OCI-LY1 (cell line): ENCODE measurements at regions not wholly inside any gene's neighbourhood (a gene's known extent, or its start where the extent isn't known, plus 50 kb on each side); places are given as distances from the start of the nearest gene placed in this dataset.
"Not testable (repeated sequence)": the region's sequence is repeated elsewhere in the genome, so short reads cannot be mapped to it uniquely, and the experiment has no call there.

Experiments used
- H2AFZ ChIP-seq: fragments of 200-600 bp; sonication (generic), shearing (Covaris generic); 2 replicates; pipeline ENCODE4 v1.6.0; 2014; ENCODE audit warnings: antibody characterized with exemption, mild to moderate bottlenecking, low read length
- H3F3A ChIP-seq: fragments of 200-600 bp; sonication (generic), shearing (Covaris generic); 2 replicates; pipeline ENCODE4 v1.6.0; 2014; ENCODE audit warnings: mild to moderate bottlenecking, antibody characterized with exemption, low read length, moderate library complexity; ENCODE audit not compliant: insufficient read depth
- H3K27ac ChIP-seq: fragments of 200-600 bp; sonication (generic); 2 replicates; pipeline ENCODE4 v1.5.1; 2014; ENCODE audit warnings: low read length, mixed run types, mild to moderate bottlenecking, low read depth; ENCODE audit not compliant: poor library complexity, severe bottlenecking
- H3K27me3 ChIP-seq: fragments of 200-600 bp; sonication (generic); 2 replicates; pipeline ENCODE4 v1.6.0; 2014; ENCODE audit warnings: antibody characterized with exemption, mild to moderate bottlenecking, low read length, moderate library complexity; ENCODE audit not compliant: insufficient read depth
- H3K36me3 ChIP-seq: fragments of 200-600 bp; sonication (generic); 2 replicates; pipeline ENCODE4 v1.6.1; 2014; ENCODE audit warnings: mild to moderate bottlenecking, antibody characterized with exemption, low read length, moderate library complexity, mixed read lengths; ENCODE audit not compliant: insufficient read depth
- H3K4me1 ChIP-seq: fragments of 200-600 bp; sonication (generic); 2 replicates; pipeline ENCODE4 v1.5.1; 2014; ENCODE audit warnings: mild to moderate bottlenecking, low read length, moderate library complexity; ENCODE audit not compliant: insufficient read depth, severe bottlenecking
- H3K4me2 ChIP-seq: fragments of 200-600 bp; sonication (generic), shearing (Covaris generic); 2 replicates; pipeline ENCODE4 v1.6.1; 2014; ENCODE audit warnings: low read length
- H3K4me3 ChIP-seq: fragments of 200-600 bp; sonication (generic); 2 replicates; pipeline ENCODE4 v1.5.1; 2014; ENCODE audit warnings: low read length, low read depth, mild to moderate bottlenecking, mixed read lengths; ENCODE audit not compliant: poor library complexity, severe bottlenecking
- H3K79me2 ChIP-seq: fragments of 200-600 bp; shearing (Covaris generic); 2 replicates; pipeline ENCODE4 v1.6.1; 2016; ENCODE audit warnings: mixed run types, low read length, mixed read lengths; ENCODE audit not compliant: insufficient read depth
- H3K9ac ChIP-seq: fragments of 200-600 bp; sonication (generic), shearing (Covaris generic); 2 replicates; pipeline ENCODE4 v1.6.1; 2014; ENCODE audit warnings: mild to moderate bottlenecking, low read length, mixed read lengths
- H3K9me2 ChIP-seq: fragments of 200-600 bp; sonication (generic), shearing (Covaris generic); 2 replicates; pipeline ENCODE4 v1.6.1; 2014; ENCODE audit warnings: low read depth, mild to moderate bottlenecking, low read length, mixed read lengths
- H3K9me3 ChIP-seq: fragments of 200-600 bp; shearing (Covaris generic); 2 replicates; pipeline ENCODE4 v1.6.1; 2014; ENCODE audit warnings: low read length, mixed read lengths
- H4K20me1 ChIP-seq: fragments of 200-600 bp; sonication (generic), shearing (Covaris generic); 2 replicates; pipeline ENCODE4 v1.6.0; 2016; ENCODE audit warnings: mild to moderate bottlenecking, low read length; ENCODE audit not compliant: insufficient read depth
- CTCF ChIP-seq: fragments of 200-600 bp; sonication (generic), shearing (Covaris generic); IDR thresholded peaks from 2 replicates; pipeline ENCODE4 v1.5.1; 2017; ENCODE audit warnings: mild to moderate bottlenecking, antibody characterized with exemption, low read length, moderate library complexity, mixed read lengths
- EZH2 ChIP-seq: fragments of 200-600 bp; sonication (generic), shearing (Covaris generic); IDR thresholded peaks from 2 replicates; pipeline ENCODE4 v1.8.0; 2017; ENCODE audit warnings: borderline replicate concordance, mixed run types, mild to moderate bottlenecking, antibody characterized with exemption, low read length, moderate library complexity, mixed read lengths

DNA sequence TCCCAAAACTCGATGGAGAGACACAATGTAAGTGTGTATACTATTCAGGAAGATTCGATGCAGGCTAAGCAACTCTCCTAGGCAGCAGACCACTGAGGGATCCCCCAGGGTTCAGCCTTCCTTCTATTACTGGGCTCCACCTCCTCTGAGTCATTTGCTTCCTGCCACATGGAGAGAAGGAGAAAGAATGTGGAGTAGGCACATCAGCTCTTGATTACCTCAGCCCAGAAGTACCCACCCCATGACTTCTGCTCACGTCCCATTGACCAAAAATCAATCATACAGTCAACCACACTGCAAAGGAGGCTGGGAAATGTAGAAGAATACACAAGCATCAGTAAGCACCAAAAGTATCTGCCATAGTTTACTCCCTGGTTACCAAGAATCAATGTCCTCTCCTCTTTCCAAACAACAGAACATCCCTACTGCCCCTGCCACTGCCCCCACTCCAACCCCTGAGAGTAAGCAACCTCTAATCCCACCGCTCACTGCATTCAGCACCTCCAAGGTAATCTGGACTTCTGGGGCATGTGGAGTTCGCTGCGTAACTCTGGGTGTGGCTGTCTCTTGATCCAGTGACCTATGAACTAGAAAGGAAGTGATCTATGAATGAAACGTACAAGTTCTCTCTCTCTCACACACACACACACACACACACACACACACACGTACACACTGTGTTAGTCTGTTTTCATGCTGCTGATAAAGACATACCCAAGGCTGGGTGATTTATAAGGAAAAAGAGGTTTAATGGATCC, 91.2 kb upstream of the C1QTNF7 start:
- Histone ChIP-seq H3K4me1 (no peaks in the 10 kb centered on the region), H3K9me2 (no peaks in the 10 kb centered on the region), H3F3A (no peaks in the 10 kb centered on the region), H3K4me2 (no peak overlapping the region), H3K9ac (no peak overlapping the region), H3K27me3 (no peaks in the 10 kb centered on the region), H3K9me3 (no peaks in the 10 kb centered on the region), H3K27ac (no peak overlapping the region), H3K79me2 (no peaks in the 10 kb centered on the region), H3K4me3 (no peak overlapping the region), H2AFZ (no peak overlapping the region), H3K36me3 (no peaks in the 10 kb centered on the region), H4K20me1 (no peaks in the 10 kb centered on the region)
- TF ChIP-seq CTCF, result no peak
- TF ChIP-seq EZH2, result no peak

- not testable (repeated sequence) for H3K79me2 ChIP-seq, H3K9ac ChIP-seq, H3K27me3 ChIP-seq, H3K4me1 ChIP-seq, H3K9me3 ChIP-seq, H3K4me2 ChIP-seq, H3K4me3 ChIP-seq, H3K36me3 ChIP-seq, H3K27ac ChIP-seq, H4K20me1 ChIP-seq, H3F3A ChIP-seq, H3K9me2 ChIP-seq, H2AFZ ChIP-seq
Observed at GRCh38 chr4:15337168-15337657, 90.6 kb upstream of the C1QTNF7 start.

- Histone ChIP-seq H3K36me3 (no peaks in the 10 kb centered on the region), H3K9me2 (no peaks in the 10 kb centered on the region), H3K4me3 (no peak overlapping the region), H3F3A (no peaks in the 10 kb centered on the region), H3K9me3 (no peaks in the 10 kb centered on the region), H3K79me2 (no peaks in the 10 kb centered on the region), H3K4me1 (no peaks in the 10 kb centered on the region), H3K27me3 (no peaks in the 10 kb centered on the region), H3K9ac (no peak overlapping the region), H4K20me1 (no peaks in the 10 kb centered on the region), H3K27ac (no peak overlapping the region), H2AFZ (no peak overlapping the region), H3K4me2 (no peak overlapping the region)
- TF ChIP-seq CTCF (no peak), EZH2 (no peak)
Observed at GRCh38 chr4:15339737-15340136, 88.1 kb upstream of the C1QTNF7 start.

DNA sequence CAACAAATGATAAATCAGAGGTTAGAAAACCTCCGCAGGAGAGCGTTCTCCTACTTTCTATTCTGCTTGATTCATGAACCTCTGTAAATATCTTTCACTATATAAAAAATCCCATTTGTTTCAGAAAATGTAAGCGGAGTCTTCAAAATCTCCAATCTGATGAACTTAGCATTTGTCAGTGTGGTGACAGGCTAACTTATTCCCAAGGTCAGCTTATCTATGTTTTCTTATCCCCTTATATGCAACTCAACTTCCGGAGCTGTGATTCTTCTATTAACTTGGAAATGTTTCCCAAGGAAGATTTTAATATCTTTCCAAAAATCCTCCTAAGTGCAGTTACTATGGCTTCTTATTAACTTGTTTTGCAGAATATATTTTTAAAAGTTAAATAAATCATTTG, 87.5 kb upstream of the C1QTNF7 start:
- Histone ChIP-seq H3K9ac (no peak overlapping the region), H3K4me2 (no peak overlapping the region), H3K9me3 (no peaks in the 10 kb centered on the region), H3K4me3 (no peak overlapping the region), H3F3A (no peaks in the 10 kb centered on the region), H3K9me2 (no peaks in the 10 kb centered on the region), H2AFZ (no peak overlapping the region), H3K79me2 (no peaks in the 10 kb centered on the region), H4K20me1 (no peaks in the 10 kb centered on the region), H3K4me1 (no peaks in the 10 kb centered on the region), H3K27me3 (no peaks in the 10 kb centered on the region), H3K27ac (no peak overlapping the region), H3K36me3 (no peaks in the 10 kb centered on the region)
- TF ChIP-seq EZH2 (no peak), CTCF (no peak)
